GM12878 (cell line): ENCODE measurements at regions not wholly inside any gene's neighbourhood (a gene's known extent, or its start where the extent isn't known, plus 50 kb on each side); places are given as distances from the start of the nearest gene placed in this dataset.

ENCODE experiments used
- ATAC-seq: fragments of 200-7000 bp; cut with Tn5 transposase; 3 replicates; pipeline ENCODE4 v1.9.1; 2020; ENCODE audit warnings: mild to moderate bottlenecking, moderate library complexity
- BruUV-seq: library from RNA; stranded (reverse); fragments of 400-500 nt; replicated peaks from 2 replicates; lab custom pipeline; 2021; lab: Mats Ljungman, UMichigan
- CTCF ChIA-PET: fragments of 300-600 bp; sonication (Branson Sonifier 250); formaldehyde crosslinking; extraction: SDS; loops from one replicate; lab custom pipeline; 2021; ENCODE audit warnings: inconsistent platforms; lab: Yijun Ruan, JAX
- POLR2A ChIA-PET: fragments of 350-600 bp; formaldehyde crosslinking; extraction: SDS; loops from one replicate; lab custom pipeline; 2021; ENCODE audit warnings: inconsistent platforms; lab: Charles Lee
- RAD21 ChIA-PET: fragments of 300-600 bp; sonication (Branson Sonifier 250); formaldehyde crosslinking; loops from one replicate; lab custom pipeline; 2023; ENCODE audit warnings: antibody characterized with exemption; ENCODE audit not compliant: unreplicated experiment; lab: Charles Lee
- SMC1A ChIA-PET: fragments of 300-600 bp; sonication (Branson Sonifier 250); formaldehyde crosslinking; loops from one replicate; lab custom pipeline; 2023; ENCODE audit not compliant: unreplicated experiment, uncharacterized antibody; lab: Charles Lee
- DNase-seq: peaks from one replicate; pipeline ENCODE4 v3.0.0-alpha.2; 2011; ENCODE audit warnings: low read depth, low spot score
- FAIRE-seq: peaks from 3 replicates; lab custom pipeline; 2011; peaks lifted over from hg19 to GRCh38; lab: Jason Lieb, UNC
- H2AFZ ChIP-seq: 2 replicates; pipeline ENCODE4 v1.6.0; 2011; ENCODE audit warnings: low read depth, low read length, control low read depth; ENCODE audit not compliant: control insufficient read depth
- H3K27ac ChIP-seq: 2 replicates; pipeline ENCODE4 v1.5.1; 2011; ENCODE audit warnings: control low read depth; ENCODE audit not compliant: control insufficient read depth, insufficient read depth
- H3K27me3 ChIP-seq, 2 experiments: replicated peaks in 1 of 2; 2 replicates each; pipeline versions ENCODE4 v1.6.0 to v1.6.1; 2011; ENCODE audit warnings: low read length in 1 of 2; ENCODE audit not compliant: control insufficient read depth in 2 of 2, insufficient read depth in 2 of 2
- H3K36me3 ChIP-seq, 2 experiments: 2 replicates each; pipeline ENCODE4 v1.5.1; 2011; ENCODE audit warnings: low read length in 1 of 2; ENCODE audit not compliant: control insufficient read depth in 2 of 2, insufficient read depth in 2 of 2
- H3K4me1 ChIP-seq: 2 replicates; pipeline ENCODE4 v1.6.1; 2011; ENCODE audit warnings: mild to moderate bottlenecking, low read length, moderate library complexity, mixed read lengths; ENCODE audit not compliant: control insufficient read depth, insufficient read depth
- H3K4me2 ChIP-seq: 2 replicates; pipeline ENCODE4 v1.6.0; 2011; ENCODE audit warnings: control low read depth; ENCODE audit not compliant: control insufficient read depth, insufficient read depth
- H3K4me3 ChIP-seq: fragments of 200-600 bp; sonication (generic); 2 replicates; pipeline ENCODE4 v1.5.1; 2016
- H3K79me2 ChIP-seq: 2 replicates; pipeline ENCODE4 v1.6.0; 2011; ENCODE audit warnings: low read length; ENCODE audit not compliant: control insufficient read depth, insufficient read depth
- H3K9ac ChIP-seq: 2 replicates; pipeline ENCODE4 v1.8.0; 2011; ENCODE audit warnings: low read length, control low read depth, mixed read lengths; ENCODE audit not compliant: control insufficient read depth, insufficient read depth
- H3K9me3 ChIP-seq: replicated peaks from 3 replicates; pipeline ENCODE4 v1.5.1; 2011; ENCODE audit warnings: mild to moderate bottlenecking, low read length; ENCODE audit not compliant: control insufficient read depth, insufficient read depth
- H4K20me1 ChIP-seq: 2 replicates; pipeline ENCODE4 v1.6.0; 2011; ENCODE audit not compliant: control insufficient read depth, insufficient read depth
- ASH2L ChIP-seq: fragments of 300-600, 200-600 bp; sonication (generic); IDR thresholded peaks from 2 replicates; pipeline ENCODE4 v1.6.1; 2017; ENCODE audit warnings: low read depth, mild to moderate bottlenecking, borderline replicate concordance
- BMI1 ChIP-seq: fragments of 450-650 bp; IDR thresholded peaks from 2 replicates; pipeline ENCODE4 v1.6.1; 2016; ENCODE audit warnings: mild to moderate bottlenecking, moderate library complexity, borderline replicate concordance
- CBX5 ChIP-seq: sonication (generic); IDR thresholded peaks from 2 replicates; pipeline ENCODE4 v1.6.1; 2016; ENCODE audit warnings: low read depth, moderate library complexity, mild to moderate bottlenecking, inconsistent platforms
- IKZF1 ChIP-seq: fragments of 450-650 bp; conservative IDR thresholded peaks from 2 replicates; pipeline ENCODE4 v1.6.1; 2017; ENCODE audit warnings: antibody characterized with exemption, mild to moderate bottlenecking
- JUNB ChIP-seq: IDR thresholded peaks from 2 replicates; pipeline ENCODE4 v1.6.1; 2016; ENCODE audit warnings: antibody characterized with exemption, mild to moderate bottlenecking
- NR2C1 ChIP-seq: fragments of 450-650 bp; IDR thresholded peaks from 2 replicates; pipeline ENCODE4 v1.6.1; 2017; ENCODE audit warnings: antibody characterized with exemption, mild to moderate bottlenecking, moderate library complexity
- RELA ChIP-seq: fragments of 450-650 bp; IDR thresholded peaks from 2 replicates; pipeline ENCODE4 v1.8.0; 2014; ENCODE audit warnings: borderline replicate concordance; ENCODE audit not compliant: partially characterized antibody
- YBX1 ChIP-seq: fragments of 450-650 bp; IDR thresholded peaks from 2 replicates; pipeline ENCODE4 v1.6.1; 2016; ENCODE audit warnings: antibody characterized with exemption
- WGBS: methylation state at CpG from one replicate; pipeline ENCODE4 v1.1.6; 2016; ENCODE audit warnings: low lambda C conversion rate; ENCODE audit not compliant: insufficient replicate concordance, insufficient coverage; ENCODE audit errors: missing lambda C conversion rate; 5-methylcytosine and 5-hydroxymethylcytosine counted together
- in situ Hi-C: fragments of 300-500 bp; cut with MboI; formaldehyde crosslinking; loops from 9 replicates; pipeline ENCODE4 v1.14.3; 2018; ENCODE audit warnings: mixed read lengths
- intact Hi-C: fragments of 100-400 bp; cut with micrococcal nuclease; formaldehyde crosslinking; loops from one replicate; pipeline ENCODE4 v1.14.2; 2022; ENCODE audit not compliant: unreplicated experiment
- TF ChIP-seq, protein P1 (sequence below): fragments of 150-350 bp; IDR thresholded peaks from 2 replicates; pipeline ENCODE4 v1.6.1; 2014; ENCODE audit warnings: mild to moderate bottlenecking, low read depth, low read length
- TF ChIP-seq, protein P2 (sequence below): IDR thresholded peaks from 2 replicates; pipeline ENCODE4 v1.6.1; 2011; ENCODE audit warnings: borderline replicate concordance, low read depth, mild to moderate bottlenecking, moderate library complexity, low read length; ENCODE audit not compliant: insufficient read depth, poor library complexity, severe bottlenecking

DNA sequence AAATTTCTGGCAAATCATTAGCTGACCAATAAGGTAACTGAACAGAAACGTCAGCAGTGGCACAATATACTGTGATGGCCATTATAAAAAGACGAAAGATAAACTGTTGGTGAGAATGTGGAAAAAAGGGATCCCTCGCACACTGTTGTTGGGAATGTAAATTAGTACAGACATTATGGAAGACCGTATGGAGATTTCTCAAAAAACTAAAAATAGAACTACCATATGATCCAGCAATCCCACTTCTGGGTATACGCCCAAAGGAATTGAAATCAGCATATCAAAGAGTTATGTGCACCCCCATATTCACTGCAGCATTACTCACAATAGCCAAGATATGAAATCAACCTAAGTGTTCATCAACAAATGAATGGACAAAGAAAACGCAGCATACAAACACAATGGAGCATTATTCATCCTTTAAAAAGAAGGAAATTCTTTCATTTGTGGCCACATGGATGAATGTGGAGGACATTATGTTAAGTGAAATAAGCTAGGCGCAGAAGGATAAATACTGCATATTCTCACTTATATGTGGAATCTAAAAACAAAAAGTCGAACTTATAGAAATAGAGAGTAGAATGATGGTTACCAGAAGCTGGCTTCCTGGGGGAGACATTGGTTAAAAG, 257.7 kb downstream of the RHOU start:
- Histone ChIP-seq H3K4me2 (no peak overlapping the region), H3K4me1 (no peaks in the 10 kb centered on the region), H3K4me3 (no peak overlapping the region), H3K9me3 (no peaks in the 10 kb centered on the region), H3K27me3 (peaks cover 4 to 9% of the 10 kb centered on the region in 2 experiments), H3K36me3 (no peaks in the 10 kb centered on the region), H3K27ac (no peak overlapping the region), H2AFZ (no peak overlapping the region), H3K79me2 (no peaks in the 10 kb centered on the region), H4K20me1 (no peaks in the 10 kb centered on the region), H3K9ac (no peak overlapping the region)
- in situ Hi-C loops = no loop called here
- POLR2A ChIA-PET = no interaction called here
- CTCF ChIA-PET = no interaction called here
- FAIRE-seq (no peak), ATAC-seq (no peak), DNase-seq (no peak)
- TF ChIP-seq RELA = no peak
- TF ChIP-seq JUNB = no peak
- TF ChIP-seq CBX5 = no peak
- TF ChIP-seq, protein P1, sequence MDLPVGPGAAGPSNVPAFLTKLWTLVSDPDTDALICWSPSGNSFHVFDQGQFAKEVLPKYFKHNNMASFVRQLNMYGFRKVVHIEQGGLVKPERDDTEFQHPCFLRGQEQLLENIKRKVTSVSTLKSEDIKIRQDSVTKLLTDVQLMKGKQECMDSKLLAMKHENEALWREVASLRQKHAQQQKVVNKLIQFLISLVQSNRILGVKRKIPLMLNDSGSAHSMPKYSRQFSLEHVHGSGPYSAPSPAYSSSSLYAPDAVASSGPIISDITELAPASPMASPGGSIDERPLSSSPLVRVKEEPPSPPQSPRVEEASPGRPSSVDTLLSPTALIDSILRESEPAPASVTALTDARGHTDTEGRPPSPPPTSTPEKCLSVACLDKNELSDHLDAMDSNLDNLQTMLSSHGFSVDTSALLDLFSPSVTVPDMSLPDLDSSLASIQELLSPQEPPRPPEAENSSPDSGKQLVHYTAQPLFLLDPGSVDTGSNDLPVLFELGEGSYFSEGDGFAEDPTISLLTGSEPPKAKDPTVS = no peak
- TF ChIP-seq BMI1 = no peak
- TF ChIP-seq ASH2L = no peak
- TF ChIP-seq YBX1 = no peak
- TF ChIP-seq, protein P2, sequence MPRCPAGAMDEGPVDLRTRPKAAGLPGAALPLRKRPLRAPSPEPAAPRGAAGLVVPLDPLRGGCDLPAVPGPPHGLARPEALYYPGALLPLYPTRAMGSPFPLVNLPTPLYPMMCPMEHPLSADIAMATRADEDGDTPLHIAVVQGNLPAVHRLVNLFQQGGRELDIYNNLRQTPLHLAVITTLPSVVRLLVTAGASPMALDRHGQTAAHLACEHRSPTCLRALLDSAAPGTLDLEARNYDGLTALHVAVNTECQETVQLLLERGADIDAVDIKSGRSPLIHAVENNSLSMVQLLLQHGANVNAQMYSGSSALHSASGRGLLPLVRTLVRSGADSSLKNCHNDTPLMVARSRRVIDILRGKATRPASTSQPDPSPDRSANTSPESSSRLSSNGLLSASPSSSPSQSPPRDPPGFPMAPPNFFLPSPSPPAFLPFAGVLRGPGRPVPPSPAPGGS = no peak
- no peak for TF ChIP-seq IKZF1
- no peak for TF ChIP-seq NR2C1
- intact Hi-C loops = no loop called here
- BruUV-seq = no TSS peak
- SMC1A ChIA-PET = no interaction called here
- RAD21 ChIA-PET = no interaction called here
- 33% methylated on average over 8 of the region's 8 CpGs for WGBS
